Activated naive CD8-positive, alpha-beta T cell treated with anti-CD3 and anti-CD28 coated beads for 36 hours (primary cell): ENCODE measurements at regions not wholly inside any gene's neighbourhood (a gene's known extent, or its start where the extent isn't known, plus 50 kb on each side); places are given as distances from the start of the nearest gene placed in this dataset.

Experiments used
- DNase-seq: peaks from one replicate; pipeline ENCODE4 v3.0.0; 2021
- H3K27ac Mint-ChIP-seq: one replicate; pipeline ENCODE4 v1.8.0; 2022; ENCODE audit warnings: mild to moderate bottlenecking, moderate library complexity, mixed read lengths
- H3K27me3 Mint-ChIP-seq: one replicate; pipeline ENCODE4 v1.8.0; 2022; ENCODE audit warnings: mild to moderate bottlenecking, mixed read lengths
- H3K36me3 Mint-ChIP-seq: one replicate; pipeline ENCODE4 v1.8.0; 2021; ENCODE audit warnings: mild to moderate bottlenecking, mixed read lengths
- H3K4me1 Mint-ChIP-seq: one replicate; pipeline ENCODE4 v1.8.0; 2021; ENCODE audit warnings: mixed read lengths
- H3K4me3 Mint-ChIP-seq: one replicate; pipeline ENCODE4 v1.8.0; 2022; ENCODE audit warnings: mild to moderate bottlenecking, moderate library complexity, mixed read lengths
- H3K9me3 Mint-ChIP-seq: one replicate; pipeline ENCODE4 v1.8.0; 2022; ENCODE audit warnings: mixed read lengths

DNA sequence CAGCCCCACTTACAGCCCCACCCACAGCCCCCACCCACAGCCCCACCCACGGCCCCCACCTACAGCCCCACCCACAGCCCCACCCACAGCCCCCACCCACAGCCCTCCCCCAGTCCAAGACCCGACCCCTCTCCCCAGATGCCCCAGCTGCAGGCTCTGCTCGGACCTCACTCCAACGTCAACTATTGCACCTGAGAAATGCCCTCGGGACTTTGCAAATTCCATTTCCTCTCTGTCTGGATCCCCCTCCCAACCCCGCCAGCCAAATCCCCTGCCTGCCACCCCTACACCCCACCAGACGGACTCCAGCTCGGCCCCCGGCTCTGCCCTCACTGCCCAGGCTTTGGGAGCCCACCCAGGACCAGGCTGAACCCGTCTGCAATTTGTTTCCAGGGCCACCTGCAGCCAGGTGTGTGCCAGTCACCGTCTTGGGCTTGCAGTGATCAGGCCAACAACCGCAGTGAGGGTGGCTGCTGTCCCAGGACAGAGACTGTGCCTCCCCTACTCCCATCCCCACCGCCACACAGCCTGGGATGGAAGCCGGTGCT lies 662.8 kb downstream of the BRD1 start:
- no peaks in the 10 kb centered on the region for H3K36me3 Mint-ChIP-seq
- H3K27me3 Mint-ChIP-seq: no peaks in the 10 kb centered on the region
- H3K9me3 Mint-ChIP-seq: no peaks in the 10 kb centered on the region
- no peak overlapping the region for H3K4me3 Mint-ChIP-seq
- H3K4me1 Mint-ChIP-seq: no peaks in the 10 kb centered on the region
- no peak for DNase-seq
- H3K27ac Mint-ChIP-seq: no peak overlapping the region

DNA sequence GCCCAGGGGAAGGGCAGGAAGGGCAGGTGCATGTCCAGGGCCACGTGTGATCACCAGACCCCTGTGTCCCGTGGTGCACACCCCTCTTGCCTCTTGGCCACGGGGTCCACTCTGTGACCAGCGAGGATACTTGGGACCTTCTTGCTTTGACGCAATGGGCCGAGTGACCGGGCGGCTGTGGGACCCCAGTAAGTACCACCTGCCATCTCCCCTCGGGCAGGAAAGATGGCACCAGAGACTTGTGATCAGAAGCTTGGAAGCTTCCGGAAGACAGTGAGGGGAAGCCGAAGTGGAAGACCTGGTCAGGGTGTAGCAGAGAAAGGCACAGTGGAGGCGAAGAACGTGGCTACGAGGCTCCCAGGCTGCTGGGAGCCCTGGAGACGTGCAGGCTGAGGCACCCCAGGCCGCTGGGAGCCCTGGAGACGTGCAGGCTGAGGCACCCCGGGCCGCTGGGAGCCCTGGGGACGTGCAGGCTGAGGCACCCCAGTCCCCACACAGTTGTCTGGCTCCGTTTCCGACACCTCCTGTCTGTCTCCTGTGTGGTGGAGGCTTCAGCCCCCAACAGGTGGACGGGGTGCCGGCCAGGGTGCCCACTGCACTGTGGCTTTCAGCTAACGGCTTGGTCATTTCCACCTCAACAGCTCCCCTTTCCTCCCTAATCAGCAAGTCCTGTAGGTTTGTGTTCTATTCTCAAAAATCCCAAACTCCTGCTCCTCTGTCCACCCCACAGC lies 663.5 kb downstream of the BRD1 start:
- no peak overlapping the region for H3K4me3 Mint-ChIP-seq

DNA sequence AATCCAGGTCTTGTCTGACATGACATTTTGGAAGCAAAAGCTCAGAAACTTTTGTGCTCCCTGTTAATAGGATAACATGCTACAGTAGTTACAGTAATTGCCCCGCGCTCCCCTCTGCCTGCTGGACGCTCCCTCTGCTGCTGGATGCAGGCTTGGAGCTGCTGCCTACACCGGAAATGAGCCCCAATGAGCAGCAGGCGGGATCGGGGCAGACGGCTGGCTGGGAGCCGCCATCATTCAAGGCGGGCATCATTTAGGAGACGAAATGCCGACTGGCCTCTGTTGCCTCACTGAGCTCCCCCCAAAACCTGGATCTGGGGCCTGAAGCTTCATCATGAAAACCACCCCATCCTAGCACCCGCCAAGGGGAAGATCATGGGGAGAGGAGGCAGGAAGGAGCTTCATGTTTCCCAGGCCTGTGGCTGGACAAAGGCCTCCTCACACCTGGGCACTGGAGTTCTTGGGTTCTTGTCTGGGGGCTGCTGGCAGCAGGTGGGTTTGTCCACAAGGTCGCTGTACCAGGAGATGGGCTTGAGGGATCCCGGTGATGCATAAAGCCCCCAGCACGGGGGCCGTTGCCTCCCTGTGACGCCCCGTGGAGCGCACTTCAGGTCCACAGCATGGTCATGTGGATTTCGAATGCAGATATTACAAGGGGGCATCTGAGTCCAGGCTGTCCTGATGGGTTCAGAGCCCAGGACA lies 664.3 kb downstream of the BRD1 start:
- no peaks in the 10 kb centered on the region for H3K36me3 Mint-ChIP-seq
- no peak overlapping the region for H3K27ac Mint-ChIP-seq
- H3K27me3 Mint-ChIP-seq: no peaks in the 10 kb centered on the region
- no peaks in the 10 kb centered on the region for H3K4me1 Mint-ChIP-seq
- no peaks in the 10 kb centered on the region for H3K9me3 Mint-ChIP-seq
- no peak for DNase-seq
- H3K4me3 Mint-ChIP-seq: no peak overlapping the region

More for the DNA sequence above, 663.5 kb downstream of the BRD1 start:
- no peaks in the 10 kb centered on the region for H3K4me1 Mint-ChIP-seq
- H3K27me3 Mint-ChIP-seq: no peaks in the 10 kb centered on the region
- no peaks in the 10 kb centered on the region for H3K36me3 Mint-ChIP-seq
- DNase-seq: no peak
- H3K9me3 Mint-ChIP-seq: no peaks in the 10 kb centered on the region
- H3K27ac Mint-ChIP-seq: no peak overlapping the region

DNA sequence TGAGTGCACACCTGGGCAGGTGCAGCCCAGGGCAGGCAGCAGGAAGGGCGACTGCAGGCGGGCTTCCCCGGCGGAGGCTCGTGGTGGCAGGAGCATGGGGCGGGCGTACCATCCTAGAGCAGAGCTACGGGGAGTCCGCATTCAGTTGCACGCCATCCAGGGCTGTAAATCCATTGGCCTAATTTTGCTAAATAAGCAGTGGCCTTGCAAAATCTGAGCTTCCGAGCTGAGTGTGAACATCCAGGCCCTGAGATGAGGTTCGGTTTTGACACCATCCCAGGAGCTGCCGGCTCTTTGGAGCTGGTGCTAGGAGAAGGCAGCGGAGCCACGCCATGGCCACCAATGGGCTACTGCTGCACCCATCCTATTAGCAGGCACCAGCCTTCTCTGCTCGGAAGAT lies 664.8 kb downstream of the BRD1 start:
- Mint-ChIP-seq H3K4me3 (no peak overlapping the region), H3K4me1 (no peaks in the 10 kb centered on the region), H3K36me3 (no peaks in the 10 kb centered on the region), H3K9me3 (no peaks in the 10 kb centered on the region), H3K27me3 (no peaks in the 10 kb centered on the region), H3K27ac (no peak overlapping the region)
- DNase-seq: no peak

DNA sequence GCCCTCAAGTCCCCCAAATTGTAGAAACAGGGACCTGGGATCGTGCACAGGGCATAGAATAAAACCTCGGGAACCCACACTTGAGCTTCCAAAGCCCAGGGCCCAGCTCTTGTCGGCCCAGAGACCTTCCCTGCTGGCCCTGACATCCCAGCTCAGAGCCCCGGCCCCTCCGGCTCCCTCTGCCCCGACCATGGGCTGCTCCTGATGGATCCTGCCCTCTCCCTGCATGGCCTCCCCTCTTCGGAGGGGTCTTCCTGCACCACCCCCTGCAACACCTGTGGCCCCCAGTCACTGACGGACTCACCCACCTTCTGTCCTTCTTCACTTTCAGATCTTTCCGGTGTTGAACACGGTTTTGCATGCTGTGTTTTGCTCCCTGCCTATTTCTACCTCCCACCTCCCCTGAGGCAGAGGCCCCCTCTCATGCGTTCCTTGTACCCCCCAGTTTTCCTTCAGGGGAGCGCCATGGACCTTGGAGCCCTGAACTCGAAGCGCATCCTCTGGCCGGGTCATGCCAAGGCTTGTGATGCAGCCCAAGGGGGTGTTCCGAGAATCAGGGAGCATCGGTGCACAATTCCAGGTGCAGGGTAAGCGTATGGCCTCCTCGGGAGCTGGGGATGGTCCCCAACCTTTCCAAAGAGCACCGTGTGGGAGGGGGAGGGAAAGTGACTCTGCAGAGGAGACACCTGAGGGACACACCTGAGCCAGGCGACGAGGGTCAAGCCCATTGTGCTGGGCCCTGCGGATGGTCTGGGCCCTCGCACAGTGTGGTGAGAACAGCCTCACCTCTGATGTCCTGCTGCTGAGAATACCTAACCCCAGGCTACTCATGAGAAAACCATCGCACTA lies 666.4 kb downstream of the BRD1 start:
- Mint-ChIP-seq H3K27ac (no peak overlapping the region), H3K4me3 (no peak overlapping the region), H3K4me1 (no peaks in the 10 kb centered on the region), H3K27me3 (no peaks in the 10 kb centered on the region), H3K9me3 (no peaks in the 10 kb centered on the region), H3K36me3 (no peaks in the 10 kb centered on the region)
- no peak for DNase-seq

- no peaks in the 10 kb centered on the region for H3K4me1 Mint-ChIP-seq
Observed at GRCh38 chr22:49160261-49161001, 667.2 kb downstream of the BRD1 start.

GRCh38 chr22:49159711-49160110 lies 668.0 kb downstream of the BRD1 start:
- Mint-ChIP-seq H3K4me1 (no peaks in the 10 kb centered on the region), H3K4me3 (no peak overlapping the region), H3K27ac (no peak overlapping the region), H3K36me3 (no peaks in the 10 kb centered on the region), H3K9me3 (no peaks in the 10 kb centered on the region), H3K27me3 (no peaks in the 10 kb centered on the region)
- no peak for DNase-seq

More at GRCh38 chr22:49160261-49161001, 667.2 kb downstream of the BRD1 start:
- no peak for DNase-seq
- Mint-ChIP-seq H3K27ac (no peak overlapping the region), H3K9me3 (no peaks in the 10 kb centered on the region), H3K36me3 (no peaks in the 10 kb centered on the region), H3K4me3 (no peak overlapping the region), H3K27me3 (no peaks in the 10 kb centered on the region)

DNA sequence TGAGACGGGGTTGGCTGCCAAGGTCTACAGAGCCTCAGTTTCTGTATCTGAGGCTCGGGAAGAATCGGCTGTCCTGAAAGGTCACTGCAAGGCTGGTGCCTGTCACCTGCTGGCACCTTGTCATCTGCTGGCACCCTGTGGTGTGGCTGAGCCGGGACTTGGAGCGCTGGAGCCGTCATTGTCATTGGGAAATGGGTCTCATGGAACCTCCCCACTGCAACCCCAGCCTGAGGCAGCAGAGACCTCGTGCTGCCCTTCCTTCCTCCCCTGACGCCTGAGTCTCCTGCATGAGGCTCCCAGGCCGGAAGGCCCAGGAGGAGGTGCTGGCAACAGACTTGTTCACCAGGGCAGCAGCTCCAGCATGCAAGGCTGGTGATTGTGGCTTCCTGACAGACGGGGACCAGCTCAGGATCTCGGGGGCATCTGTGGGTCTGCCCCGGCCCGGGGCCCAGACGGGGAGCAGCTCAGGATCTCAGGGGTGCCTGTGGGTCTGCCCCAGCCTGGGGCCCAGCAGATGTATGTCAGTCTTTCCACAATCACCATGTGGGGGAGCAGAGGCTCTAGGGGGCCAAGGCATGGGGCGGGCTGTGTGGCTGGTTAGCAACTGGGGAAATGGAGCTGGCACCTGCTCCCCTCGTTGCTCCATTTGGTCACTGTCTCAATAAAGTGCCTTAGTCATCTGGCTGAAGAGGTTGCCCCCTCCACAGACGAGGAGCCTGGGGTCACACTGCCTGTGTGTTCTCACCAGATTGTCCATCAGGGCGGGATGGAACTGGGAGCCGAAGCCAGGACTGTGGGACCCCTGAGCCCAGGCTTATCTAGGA lies 668.7 kb downstream of the BRD1 start:
- DNase-seq: no peak
- Mint-ChIP-seq H3K27me3 (no peaks in the 10 kb centered on the region), H3K4me1 (no peaks in the 10 kb centered on the region), H3K9me3 (no peaks in the 10 kb centered on the region), H3K4me3 (no peak overlapping the region), H3K36me3 (no peaks in the 10 kb centered on the region), H3K27ac (no peak overlapping the region)

DNA sequence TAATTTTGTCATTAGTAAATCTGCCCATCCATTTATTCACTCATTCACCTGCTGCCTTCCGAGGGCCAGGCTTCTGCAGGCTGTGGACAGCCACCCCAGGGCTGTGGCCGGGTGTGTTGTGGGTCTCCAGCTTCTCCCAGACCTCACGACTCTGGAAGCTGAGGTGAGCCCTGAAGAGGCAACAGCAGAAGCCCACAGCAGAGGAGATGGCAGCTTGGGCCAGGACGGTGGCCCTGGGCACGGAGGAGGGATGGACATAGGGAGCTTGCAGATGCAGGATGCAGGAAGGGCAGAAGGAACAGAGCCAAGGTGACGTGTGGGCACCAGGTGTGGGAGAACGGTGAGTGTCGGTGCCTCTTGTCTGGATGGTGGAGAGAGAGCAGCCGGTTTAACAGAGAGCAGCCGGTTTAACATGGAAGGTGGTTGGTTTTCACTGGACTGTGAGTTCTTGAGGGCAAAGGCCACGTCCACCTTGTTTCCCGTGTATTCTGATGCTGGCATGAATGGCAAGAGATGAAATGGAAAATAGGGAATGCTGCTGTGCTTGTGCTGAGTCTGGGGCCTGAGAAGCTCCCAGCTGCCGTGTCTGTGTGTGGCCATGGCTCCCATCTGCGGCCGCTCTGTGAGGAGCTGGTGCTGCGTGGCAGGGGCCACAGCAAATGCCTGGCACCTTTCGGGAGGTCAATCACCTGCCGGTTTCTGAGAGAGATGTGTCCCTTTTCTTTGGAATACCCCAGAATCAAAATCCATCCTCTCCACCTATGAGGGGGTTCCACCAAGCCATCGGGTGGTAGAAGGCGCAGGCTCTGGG lies 669.9 kb downstream of the BRD1 start:
- DNase-seq: no peak
- Mint-ChIP-seq H3K27me3 (no peaks in the 10 kb centered on the region), H3K4me1 (no peaks in the 10 kb centered on the region), H3K27ac (no peak overlapping the region), H3K9me3 (no peaks in the 10 kb centered on the region), H3K4me3 (no peak overlapping the region), H3K36me3 (no peaks in the 10 kb centered on the region)

- Mint-ChIP-seq H3K4me3 (no peak overlapping the region), H3K36me3 (no peaks in the 10 kb centered on the region), H3K27ac (no peak overlapping the region), H3K9me3 (no peaks in the 10 kb centered on the region), H3K27me3 (no peaks in the 10 kb centered on the region), H3K4me1 (no peaks in the 10 kb centered on the region)
- no peak for DNase-seq
Observed at GRCh38 chr22:49156662-49157285, 670.9 kb downstream of the BRD1 start.

GRCh38 chr22:49155770-49156580 lies 671.7 kb downstream of the BRD1 start:
- no peak overlapping the region for H3K4me3 Mint-ChIP-seq
- no peak overlapping the region for H3K27ac Mint-ChIP-seq
- DNase-seq: no peak
- H3K36me3 Mint-ChIP-seq: no peaks in the 10 kb centered on the region
- no peaks in the 10 kb centered on the region for H3K9me3 Mint-ChIP-seq
- no peaks in the 10 kb centered on the region for H3K4me1 Mint-ChIP-seq
- no peaks in the 10 kb centered on the region for H3K27me3 Mint-ChIP-seq

GRCh38 chr22:49155039-49155769 lies 672.5 kb downstream of the BRD1 start:
- H3K27ac Mint-ChIP-seq: no peak overlapping the region

More at GRCh38 chr22:49155039-49155769, 672.5 kb downstream of the BRD1 start:
- Mint-ChIP-seq H3K36me3 (no peaks in the 10 kb centered on the region), H3K4me3 (no peak overlapping the region), H3K9me3 (no peaks in the 10 kb centered on the region), H3K27me3 (no peaks in the 10 kb centered on the region), H3K4me1 (no peaks in the 10 kb centered on the region)
- DNase-seq: no peak
